Kidney epithelial cell (primary cell): ENCODE measurements at regions not wholly inside any gene's neighbourhood (a gene's known extent, or its start where the extent isn't known, plus 50 kb on each side); places are given as distances from the start of the nearest gene placed in this dataset.
A peak's percentile ranks its signal among the peaks of the same experiment; 100 is the strongest.

Source experiments
- DNase-seq: peaks from one replicate; pipeline ENCODE4 v3.0.0-alpha.2; 2010; ENCODE audit warnings: low read depth
- H3K27me3 ChIP-seq: 2 replicates; pipeline ENCODE4 v1.6.0; 2011; ENCODE audit warnings: low read length; ENCODE audit not compliant: control insufficient read depth, insufficient read depth
- H3K36me3 ChIP-seq: 2 replicates; pipeline ENCODE4 v1.5.1; 2011; ENCODE audit warnings: low read length; ENCODE audit not compliant: control insufficient read depth, insufficient read depth
- H3K4me3 ChIP-seq: 2 replicates; pipeline ENCODE4 v1.5.1; 2011; ENCODE audit warnings: low read depth, mild to moderate bottlenecking, control low read depth, low read length
- CTCF ChIP-seq: IDR thresholded peaks from 2 replicates; pipeline ENCODE4 v1.5.1; 2011; ENCODE audit warnings: mild to moderate bottlenecking, moderate library complexity, low read length, control low read depth, inconsistent platforms; ENCODE audit not compliant: insufficient read depth, poor library complexity, severe bottlenecking

GRCh38 chr13:50529154-50529882 is 314.2 kb downstream of the DLEU7 start:
- H3K4me3 ChIP-seq: no peak overlapping the region
- no peak for DNase-seq

GRCh38 chr13:50531917-50532899 is 311.3 kb downstream of the DLEU7 start:
- Histone ChIP-seq H3K4me3 (no peak overlapping the region), H3K36me3 (no peaks in the 10 kb centered on the region), H3K27me3 (no peaks in the 10 kb centered on the region)
- no peak for DNase-seq
- TF ChIP-seq CTCF: peak; percentile 36

More at GRCh38 chr13:50529154-50529882, 314.2 kb downstream of the DLEU7 start:
- no peaks in the 10 kb centered on the region for H3K27me3 ChIP-seq
- TF ChIP-seq CTCF: no peak
- H3K36me3 ChIP-seq: no peaks in the 10 kb centered on the region

- DNase-seq: no peak
- no peak for TF ChIP-seq CTCF
- Histone ChIP-seq H3K36me3 (no peaks in the 10 kb centered on the region), H3K27me3 (no peaks in the 10 kb centered on the region), H3K4me3 (no peak overlapping the region)
These were observed 308.4 kb downstream of the DLEU7 start for GRCh38 chr13:50535050-50535449.

GRCh38 chr13:50537029-50537428 is 306.5 kb downstream of the DLEU7 start:
- H3K27me3 ChIP-seq: no peaks in the 10 kb centered on the region
- no peak for DNase-seq
- no peak for TF ChIP-seq CTCF

GRCh38 chr13:50539791-50540530 is 303.5 kb downstream of the DLEU7 start:
- Histone ChIP-seq H3K27me3 (no peaks in the 10 kb centered on the region), H3K36me3 (no peaks in the 10 kb centered on the region), H3K4me3 (no peak overlapping the region)
- DNase-seq: no peak
- no peak for TF ChIP-seq CTCF

More at GRCh38 chr13:50537029-50537428, 306.5 kb downstream of the DLEU7 start:
- Histone ChIP-seq H3K36me3 (no peaks in the 10 kb centered on the region), H3K4me3 (no peak overlapping the region)
